ENCODE measurements at regions not wholly inside any gene's neighbourhood (a gene's known extent, or its start where the extent isn't known, plus 50 kb on each side); places are given as distances from the start of the nearest gene placed in this dataset.

GRCh38 chr4:71275570-71275969 is 63.2 kb upstream of the SLC4A4 start:
- no peak for DNase-seq (ENCODE audit: low spot score)
- in situ Hi-C loops (cut with MboI; ENCODE audit: low sequenced_read_pairs, unreplicated experiment) = no loop called here

GRCh38 chr4:71277353-71277752 is 61.5 kb upstream of the SLC4A4 start:
- no peak for DNase-seq (ENCODE audit: low spot score)

More at GRCh38 chr4:71275570-71275969, 63.2 kb upstream of the SLC4A4 start:
- TF ChIP-seq CTCF (IDR thresholded peaks at IDR 0.05; ENCODE audit: borderline replicate concordance, control extremely low read depth, extremely low read depth, insufficient read depth, missing control alignments) = no peak

GRCh38 chr4:71283642-71284257 is 55.1 kb upstream of the SLC4A4 start:
- in situ Hi-C loops (cut with MboI; ENCODE audit: low sequenced_read_pairs, unreplicated experiment) = no loop called here
- DNase-seq (ENCODE audit: low spot score) = no peak
- TF ChIP-seq CTCF (IDR thresholded peaks at IDR 0.05; ENCODE audit: borderline replicate concordance, control extremely low read depth, extremely low read depth, insufficient read depth, missing control alignments) = no peak

More at GRCh38 chr4:71277353-71277752, 61.5 kb upstream of the SLC4A4 start:
- in situ Hi-C loops (cut with MboI; ENCODE audit: low sequenced_read_pairs, unreplicated experiment) = no loop called here
- TF ChIP-seq CTCF (IDR thresholded peaks at IDR 0.05; ENCODE audit: borderline replicate concordance, control extremely low read depth, extremely low read depth, insufficient read depth, missing control alignments) = no peak

GRCh38 chr4:71287305-71287704 is 51.5 kb upstream of the SLC4A4 start:
- no peak for TF ChIP-seq CTCF (IDR thresholded peaks at IDR 0.05; ENCODE audit: borderline replicate concordance, control extremely low read depth, extremely low read depth, insufficient read depth, missing control alignments)
- no peak for DNase-seq (ENCODE audit: low spot score)

GRCh38 chr4:71288875-71289274 is 49.9 kb upstream of the SLC4A4 start:
- no peak for DNase-seq (ENCODE audit: low spot score)
- in situ Hi-C loops (cut with MboI; ENCODE audit: low sequenced_read_pairs, unreplicated experiment) = no loop called here
- TF ChIP-seq CTCF (IDR thresholded peaks at IDR 0.05; ENCODE audit: borderline replicate concordance, control extremely low read depth, extremely low read depth, insufficient read depth, missing control alignments) = no peak

More at GRCh38 chr4:71287305-71287704, 51.5 kb upstream of the SLC4A4 start:
- in situ Hi-C loops (cut with MboI; ENCODE audit: low sequenced_read_pairs, unreplicated experiment) = no loop called here
